Gastrocnemius medialis (tissue), 4 donors: ENCODE measurements at regions not wholly inside any gene's neighbourhood (a gene's known extent, or its start where the extent isn't known, plus 50 kb on each side); places are given as distances from the start of the nearest gene placed in this dataset.

Source experiments
- POLR2A ChIP-seq, 2 donors: fragments of 450-650 bp; IDR thresholded peaks; one replicate each; pipeline ENCODE4 v1.6.1; 2017; ENCODE audit warnings: antibody characterized with exemption in 2 of 2, mild to moderate bottlenecking in 2 of 2, moderate library complexity in 2 of 2
- TF ChIP-seq, protein P1 (sequence below), 5 experiments: fragments of 450-650 bp in 3 of 5; fragments of 200-600 bp in 2 of 5; sonication (generic) in 2 of 5; IDR thresholded peaks in 4 of 5; conservative IDR thresholded peaks in 1 of 5; 1 replicate in 4 of 5; 2 replicates in 1 of 5; pipeline ENCODE4 v1.5.1; 2016 to 2019; ENCODE audit warnings: antibody characterized with exemption in 5 of 5, mild to moderate bottlenecking in 3 of 5, moderate library complexity in 3 of 5

DNA sequence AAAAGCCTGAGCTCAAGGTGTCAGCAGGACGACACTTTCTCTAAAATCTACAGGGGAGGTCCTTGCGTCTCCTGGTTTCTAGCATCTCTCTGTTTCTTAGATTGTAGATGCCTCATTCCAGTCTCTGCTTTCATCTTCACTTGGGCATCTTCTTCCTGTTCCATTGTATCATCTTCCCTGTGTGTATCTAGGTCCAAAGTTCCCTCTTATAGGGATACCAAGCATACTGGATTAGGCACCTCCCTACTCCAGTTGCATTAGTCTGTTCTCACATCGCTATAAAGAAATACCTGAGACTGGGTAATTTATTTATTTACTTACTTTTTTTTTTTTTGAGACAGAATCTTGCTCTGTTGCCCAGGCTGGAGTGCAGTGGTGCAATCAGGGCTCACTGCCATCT is 91.3 kb upstream of the ABCC4 start:
- TF ChIP-seq, protein P1, sequence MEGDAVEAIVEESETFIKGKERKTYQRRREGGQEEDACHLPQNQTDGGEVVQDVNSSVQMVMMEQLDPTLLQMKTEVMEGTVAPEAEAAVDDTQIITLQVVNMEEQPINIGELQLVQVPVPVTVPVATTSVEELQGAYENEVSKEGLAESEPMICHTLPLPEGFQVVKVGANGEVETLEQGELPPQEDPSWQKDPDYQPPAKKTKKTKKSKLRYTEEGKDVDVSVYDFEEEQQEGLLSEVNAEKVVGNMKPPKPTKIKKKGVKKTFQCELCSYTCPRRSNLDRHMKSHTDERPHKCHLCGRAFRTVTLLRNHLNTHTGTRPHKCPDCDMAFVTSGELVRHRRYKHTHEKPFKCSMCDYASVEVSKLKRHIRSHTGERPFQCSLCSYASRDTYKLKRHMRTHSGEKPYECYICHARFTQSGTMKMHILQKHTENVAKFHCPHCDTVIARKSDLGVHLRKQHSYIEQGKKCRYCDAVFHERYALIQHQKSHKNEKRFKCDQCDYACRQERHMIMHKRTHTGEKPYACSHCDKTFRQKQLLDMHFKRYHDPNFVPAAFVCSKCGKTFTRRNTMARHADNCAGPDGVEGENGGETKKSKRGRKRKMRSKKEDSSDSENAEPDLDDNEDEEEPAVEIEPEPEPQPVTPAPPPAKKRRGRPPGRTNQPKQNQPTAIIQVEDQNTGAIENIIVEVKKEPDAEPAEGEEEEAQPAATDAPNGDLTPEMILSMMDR (IDR thresholded peaks at IDR 0.05 in 4 of 5, conservative IDR thresholded peaks at IDR 0.05 in 1 of 5), result no peak
- no peak for TF ChIP-seq POLR2A (IDR thresholded peaks at IDR 0.05)
